Neural cell (in vitro differentiated cells): ENCODE measurements at regions not wholly inside any gene's neighbourhood (a gene's known extent, or its start where the extent isn't known, plus 50 kb on each side); places are given as distances from the start of the nearest gene placed in this dataset.
A peak's percentile ranks its signal among the peaks of the same experiment; 100 is the strongest.

Source experiments
- H2AFZ ChIP-seq: fragments of 200-600, 300-800 bp; sonication (generic), shearing (Covaris generic); 2 replicates; pipeline ENCODE4 v1.6.0; 2014; ENCODE audit warnings: low read depth, mild to moderate bottlenecking, antibody characterized with exemption, low read length, moderate library complexity
- H3F3A ChIP-seq: fragments of 200-600 bp; shearing (Covaris generic); 2 replicates; pipeline ENCODE4 v1.6.1; 2016; ENCODE audit warnings: mild to moderate bottlenecking, moderate library complexity, mixed read lengths, antibody characterized with exemption, low read length; ENCODE audit not compliant: insufficient read depth, poor library complexity, severe bottlenecking
- H3K27ac ChIP-seq: fragments of 200-600, 300-800 bp; sonication (generic), shearing (Covaris generic); 2 replicates; pipeline ENCODE4 v1.5.1; 2014; ENCODE audit warnings: mild to moderate bottlenecking, low read length, moderate library complexity
- H3K27me3 ChIP-seq: fragments of 300-800, 200-600 bp; sonication (generic), shearing (Covaris generic); 2 replicates; pipeline ENCODE4 v1.6.0; 2014; ENCODE audit warnings: mild to moderate bottlenecking, low read depth, low read length, moderate library complexity; ENCODE audit not compliant: insufficient read depth
- H3K36me3 ChIP-seq: fragments of 300-800, 200-600 bp; sonication (generic), shearing (Covaris generic); 2 replicates; pipeline ENCODE4 v1.5.1; 2014; ENCODE audit warnings: mild to moderate bottlenecking, antibody characterized with exemption, low read length, moderate library complexity; ENCODE audit not compliant: insufficient read depth
- H3K4me2 ChIP-seq: fragments of 300-800, 200-600 bp; sonication (generic), shearing (Covaris generic); 2 replicates; pipeline ENCODE4 v1.6.0; 2014; ENCODE audit warnings: mild to moderate bottlenecking, low read length
- H3K4me3 ChIP-seq: fragments of 300-800, 200-600 bp; sonication (generic), shearing (Covaris generic); 2 replicates; pipeline ENCODE4 v1.5.1; 2014; ENCODE audit warnings: mild to moderate bottlenecking, low read length, moderate library complexity
- H3K79me2 ChIP-seq: fragments of 200-600 bp; shearing (Covaris generic); replicated peaks from 2 replicates; pipeline ENCODE4 v1.6.0; 2014; ENCODE audit warnings: mild to moderate bottlenecking, low read length, moderate library complexity; ENCODE audit not compliant: insufficient read depth
- H3K9ac ChIP-seq: fragments of 300-800, 200-600 bp; sonication (generic), shearing (Covaris generic); 2 replicates; pipeline ENCODE4 v1.6.1; 2016; ENCODE audit warnings: mild to moderate bottlenecking, low read length, mixed read lengths
- H3K9me2 ChIP-seq: fragments of 200-600 bp; shearing (Covaris generic); 2 replicates; pipeline ENCODE4 v1.6.1; 2016; ENCODE audit warnings: mild to moderate bottlenecking, low read length, mixed read lengths; ENCODE audit not compliant: insufficient read depth
- H3K9me3 ChIP-seq: fragments of 200-600, 300-800 bp; sonication (generic), shearing (Covaris generic); 2 replicates; pipeline ENCODE4 v1.6.1; 2016; ENCODE audit warnings: mild to moderate bottlenecking, mixed run types, low read length, moderate library complexity, mixed read lengths
- H4K20me1 ChIP-seq: fragments of 200-600 bp; shearing (Covaris generic); 2 replicates; pipeline ENCODE4 v1.6.1; 2016; ENCODE audit warnings: mild to moderate bottlenecking, mixed run types; ENCODE audit not compliant: insufficient read depth
- EP300 ChIP-seq: fragments of 450-650 bp; conservative IDR thresholded peaks from 2 replicates; pipeline ENCODE4 v1.6.1; 2014; ENCODE audit warnings: antibody characterized with exemption, mild to moderate bottlenecking, moderate library complexity; ENCODE audit not compliant: poor library complexity, severe bottlenecking
- EZH2 ChIP-seq: fragments of 200-600, 300-800 bp; shearing (Covaris generic), sonication (generic); IDR thresholded peaks from 2 replicates; pipeline ENCODE4 v1.6.1; 2014; ENCODE audit warnings: antibody characterized with exemption, low read length, borderline replicate concordance, mild to moderate bottlenecking; ENCODE audit not compliant: insufficient read depth, poor library complexity, severe bottlenecking
- MXI1 ChIP-seq: fragments of 450-650 bp; conservative IDR thresholded peaks from 2 replicates; pipeline ENCODE4 v1.6.1; 2014; ENCODE audit warnings: antibody characterized with exemption, mild to moderate bottlenecking; ENCODE audit not compliant: poor library complexity, severe bottlenecking
- POLR2AphosphoS5 ChIP-seq: IDR thresholded peaks from 2 replicates; pipeline ENCODE4 v1.6.1; 2012
- RAD21 ChIP-seq: fragments of 450-650 bp; conservative IDR thresholded peaks from 2 replicates; pipeline ENCODE4 v1.6.1; 2014; ENCODE audit warnings: antibody characterized with exemption, mild to moderate bottlenecking, moderate library complexity
- SMC3 ChIP-seq: fragments of 450-650 bp; conservative IDR thresholded peaks from 2 replicates; pipeline ENCODE4 v1.6.1; 2014; ENCODE audit warnings: antibody characterized with exemption, mild to moderate bottlenecking, moderate library complexity; ENCODE audit not compliant: poor library complexity
- TAF1 ChIP-seq: IDR thresholded peaks from 2 replicates; pipeline ENCODE4 v1.6.1; 2012; ENCODE audit warnings: low read depth
- TF ChIP-seq, protein P1 (sequence below): fragments of 450-650 bp; IDR thresholded peaks from 2 replicates; pipeline ENCODE4 v1.5.1; 2014; ENCODE audit warnings: antibody characterized with exemption, mild to moderate bottlenecking, moderate library complexity; ENCODE audit not compliant: poor library complexity, severe bottlenecking
- TF ChIP-seq, protein P2 (sequence below): IDR thresholded peaks from 2 replicates; pipeline ENCODE4 v1.6.1; 2012; ENCODE audit warnings: borderline replicate concordance

DNA sequence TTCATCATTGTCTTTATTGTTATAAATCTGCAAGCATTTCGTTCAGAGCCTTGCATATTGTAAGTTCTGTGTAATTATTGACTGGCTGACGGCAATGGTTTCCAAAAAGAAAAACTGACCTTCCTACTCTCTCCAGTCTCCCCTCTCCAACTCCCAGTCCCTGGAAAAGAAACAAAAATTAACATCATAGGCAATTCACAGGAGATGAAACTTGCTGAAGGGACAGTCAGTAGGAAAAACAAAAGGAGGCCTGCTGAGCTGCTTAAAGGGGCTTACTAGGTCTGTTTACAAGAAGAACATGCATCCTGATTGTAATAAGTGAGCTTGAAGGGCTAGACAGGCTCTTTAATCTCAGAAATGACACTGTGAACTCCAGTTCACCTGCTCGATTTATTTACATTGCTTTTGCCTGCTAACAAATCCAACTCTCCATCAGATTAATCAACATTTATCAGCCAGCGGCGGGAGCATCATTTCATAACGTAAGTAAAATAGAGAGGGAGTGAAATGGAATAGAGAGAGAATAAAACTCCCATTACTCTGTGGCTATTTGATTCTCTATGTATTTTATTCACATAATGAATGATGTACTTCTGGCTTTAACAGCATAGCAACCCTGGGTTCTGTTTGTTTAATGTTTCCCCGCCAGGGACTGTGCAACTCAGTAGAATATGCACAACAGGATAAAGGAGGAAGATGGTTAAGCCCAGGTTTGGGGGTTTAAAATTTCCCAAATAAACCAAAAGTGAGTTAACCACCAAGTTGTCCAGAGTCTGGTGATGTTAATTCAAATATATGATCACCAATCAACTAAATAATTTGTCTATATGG, 256.7 kb upstream of the SETBP1 start:
- Histone ChIP-seq H3K27me3 (no peaks in the 10 kb centered on the region), H3K4me3 (no peak overlapping the region), H3K9me3 (no peaks in the 10 kb centered on the region), H3K36me3 (no peaks in the 10 kb centered on the region), H3K4me2 (no peak overlapping the region), H4K20me1 (no peaks in the 10 kb centered on the region), H3K79me2 (no peaks in the 10 kb centered on the region), H3K9me2 (no peaks in the 10 kb centered on the region), H3K27ac (no peak overlapping the region), H2AFZ (no peak overlapping the region), H3F3A (no peaks in the 10 kb centered on the region), H3K9ac (no peak overlapping the region)
- TF ChIP-seq, protein P1, sequence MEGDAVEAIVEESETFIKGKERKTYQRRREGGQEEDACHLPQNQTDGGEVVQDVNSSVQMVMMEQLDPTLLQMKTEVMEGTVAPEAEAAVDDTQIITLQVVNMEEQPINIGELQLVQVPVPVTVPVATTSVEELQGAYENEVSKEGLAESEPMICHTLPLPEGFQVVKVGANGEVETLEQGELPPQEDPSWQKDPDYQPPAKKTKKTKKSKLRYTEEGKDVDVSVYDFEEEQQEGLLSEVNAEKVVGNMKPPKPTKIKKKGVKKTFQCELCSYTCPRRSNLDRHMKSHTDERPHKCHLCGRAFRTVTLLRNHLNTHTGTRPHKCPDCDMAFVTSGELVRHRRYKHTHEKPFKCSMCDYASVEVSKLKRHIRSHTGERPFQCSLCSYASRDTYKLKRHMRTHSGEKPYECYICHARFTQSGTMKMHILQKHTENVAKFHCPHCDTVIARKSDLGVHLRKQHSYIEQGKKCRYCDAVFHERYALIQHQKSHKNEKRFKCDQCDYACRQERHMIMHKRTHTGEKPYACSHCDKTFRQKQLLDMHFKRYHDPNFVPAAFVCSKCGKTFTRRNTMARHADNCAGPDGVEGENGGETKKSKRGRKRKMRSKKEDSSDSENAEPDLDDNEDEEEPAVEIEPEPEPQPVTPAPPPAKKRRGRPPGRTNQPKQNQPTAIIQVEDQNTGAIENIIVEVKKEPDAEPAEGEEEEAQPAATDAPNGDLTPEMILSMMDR: no peak
- peak; percentile 30 for TF ChIP-seq EP300

DNA sequence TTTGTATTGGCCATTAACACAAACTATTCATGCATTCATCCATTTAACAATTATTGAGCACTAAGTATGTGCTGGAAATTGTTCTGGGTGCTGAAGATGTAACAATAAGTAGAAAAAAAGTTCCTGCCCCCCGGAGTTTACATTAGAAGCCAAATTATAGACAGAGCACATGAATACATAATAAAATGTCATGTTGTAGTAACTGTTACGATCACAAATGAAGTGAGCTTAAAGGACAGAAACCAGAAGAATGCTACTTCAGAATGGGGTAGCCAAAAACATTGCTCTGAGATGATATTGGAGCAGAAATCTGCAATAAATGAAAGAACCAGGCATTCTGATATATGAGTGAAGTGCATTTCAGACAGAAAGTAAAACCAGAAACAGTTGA, 256.0 kb upstream of the SETBP1 start:
- Histone ChIP-seq H4K20me1 (no peaks in the 10 kb centered on the region), H3K9me2 (no peaks in the 10 kb centered on the region), H3K27ac (no peak overlapping the region), H3K4me3 (no peak overlapping the region), H3K36me3 (no peaks in the 10 kb centered on the region), H3F3A (no peaks in the 10 kb centered on the region), H3K27me3 (no peaks in the 10 kb centered on the region), H3K4me2 (no peak overlapping the region), H3K79me2 (no peaks in the 10 kb centered on the region), H2AFZ (no peak overlapping the region), H3K9ac (no peak overlapping the region), H3K9me3 (no peaks in the 10 kb centered on the region)
- TF ChIP-seq MXI1: no peak
- TF ChIP-seq, protein P1: no peak
- TF ChIP-seq SMC3: no peak
- TF ChIP-seq EZH2: no peak
- TF ChIP-seq, protein P2, sequence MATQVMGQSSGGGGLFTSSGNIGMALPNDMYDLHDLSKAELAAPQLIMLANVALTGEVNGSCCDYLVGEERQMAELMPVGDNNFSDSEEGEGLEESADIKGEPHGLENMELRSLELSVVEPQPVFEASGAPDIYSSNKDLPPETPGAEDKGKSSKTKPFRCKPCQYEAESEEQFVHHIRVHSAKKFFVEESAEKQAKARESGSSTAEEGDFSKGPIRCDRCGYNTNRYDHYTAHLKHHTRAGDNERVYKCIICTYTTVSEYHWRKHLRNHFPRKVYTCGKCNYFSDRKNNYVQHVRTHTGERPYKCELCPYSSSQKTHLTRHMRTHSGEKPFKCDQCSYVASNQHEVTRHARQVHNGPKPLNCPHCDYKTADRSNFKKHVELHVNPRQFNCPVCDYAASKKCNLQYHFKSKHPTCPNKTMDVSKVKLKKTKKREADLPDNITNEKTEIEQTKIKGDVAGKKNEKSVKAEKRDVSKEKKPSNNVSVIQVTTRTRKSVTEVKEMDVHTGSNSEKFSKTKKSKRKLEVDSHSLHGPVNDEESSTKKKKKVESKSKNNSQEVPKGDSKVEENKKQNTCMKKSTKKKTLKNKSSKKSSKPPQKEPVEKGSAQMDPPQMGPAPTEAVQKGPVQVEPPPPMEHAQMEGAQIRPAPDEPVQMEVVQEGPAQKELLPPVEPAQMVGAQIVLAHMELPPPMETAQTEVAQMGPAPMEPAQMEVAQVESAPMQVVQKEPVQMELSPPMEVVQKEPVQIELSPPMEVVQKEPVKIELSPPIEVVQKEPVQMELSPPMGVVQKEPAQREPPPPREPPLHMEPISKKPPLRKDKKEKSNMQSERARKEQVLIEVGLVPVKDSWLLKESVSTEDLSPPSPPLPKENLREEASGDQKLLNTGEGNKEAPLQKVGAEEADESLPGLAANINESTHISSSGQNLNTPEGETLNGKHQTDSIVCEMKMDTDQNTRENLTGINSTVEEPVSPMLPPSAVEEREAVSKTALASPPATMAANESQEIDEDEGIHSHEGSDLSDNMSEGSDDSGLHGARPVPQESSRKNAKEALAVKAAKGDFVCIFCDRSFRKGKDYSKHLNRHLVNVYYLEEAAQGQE: no peak
- TF ChIP-seq EP300: no peak
- TF ChIP-seq TAF1: no peak
- TF ChIP-seq RAD21: no peak
- no peak for TF ChIP-seq POLR2AphosphoS5
